ENCODE measurements at regions not wholly inside any gene's neighbourhood (a gene's known extent, or its start where the extent isn't known, plus 50 kb on each side); places are given as distances from the start of the nearest gene placed in this dataset.

GRCh38 chr15:79222808-79223207 lies 59.7 kb upstream of the ANKRD34C start:
- TF ChIP-seq, protein P1, sequence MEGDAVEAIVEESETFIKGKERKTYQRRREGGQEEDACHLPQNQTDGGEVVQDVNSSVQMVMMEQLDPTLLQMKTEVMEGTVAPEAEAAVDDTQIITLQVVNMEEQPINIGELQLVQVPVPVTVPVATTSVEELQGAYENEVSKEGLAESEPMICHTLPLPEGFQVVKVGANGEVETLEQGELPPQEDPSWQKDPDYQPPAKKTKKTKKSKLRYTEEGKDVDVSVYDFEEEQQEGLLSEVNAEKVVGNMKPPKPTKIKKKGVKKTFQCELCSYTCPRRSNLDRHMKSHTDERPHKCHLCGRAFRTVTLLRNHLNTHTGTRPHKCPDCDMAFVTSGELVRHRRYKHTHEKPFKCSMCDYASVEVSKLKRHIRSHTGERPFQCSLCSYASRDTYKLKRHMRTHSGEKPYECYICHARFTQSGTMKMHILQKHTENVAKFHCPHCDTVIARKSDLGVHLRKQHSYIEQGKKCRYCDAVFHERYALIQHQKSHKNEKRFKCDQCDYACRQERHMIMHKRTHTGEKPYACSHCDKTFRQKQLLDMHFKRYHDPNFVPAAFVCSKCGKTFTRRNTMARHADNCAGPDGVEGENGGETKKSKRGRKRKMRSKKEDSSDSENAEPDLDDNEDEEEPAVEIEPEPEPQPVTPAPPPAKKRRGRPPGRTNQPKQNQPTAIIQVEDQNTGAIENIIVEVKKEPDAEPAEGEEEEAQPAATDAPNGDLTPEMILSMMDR (IDR thresholded peaks at IDR 0.05; ENCODE audit: low read length): no peak
- no peak for TF ChIP-seq EZH2 (optimal IDR thresholded peaks at IDR 0.05; ENCODE audit: low read depth, low read length)

Data from MM.1S (cell line).